Progenitor cell of endocrine pancreas (in vitro differentiated cells): ENCODE measurements at regions not wholly inside any gene's neighbourhood (a gene's known extent, or its start where the extent isn't known, plus 50 kb on each side); places are given as distances from the start of the nearest gene placed in this dataset.
"Not testable (repeated sequence)": the region's sequence is repeated elsewhere in the genome, so short reads cannot be mapped to it uniquely, and the experiment has no call there.

Experiments
- DNase-seq: peaks from one replicate; pipeline ENCODE4 v3.0.0; 2021; ENCODE audit warnings: low spot score; ENCODE audit not compliant: unreplicated experiment
- H3K27ac Mint-ChIP-seq: 2 replicates; pipeline ENCODE4 v1.8.0; 2021; ENCODE audit warnings: mild to moderate bottlenecking, moderate library complexity, mixed read lengths
- H3K27me3 Mint-ChIP-seq: 2 replicates; pipeline ENCODE4 v1.8.0; 2021; ENCODE audit warnings: mixed read lengths
- H3K36me3 Mint-ChIP-seq: 2 replicates; pipeline ENCODE4 v1.8.0; 2022; ENCODE audit warnings: mixed read lengths; ENCODE audit not compliant: insufficient read depth
- H3K4me1 Mint-ChIP-seq: 2 replicates; pipeline ENCODE4 v1.8.0; 2021; ENCODE audit warnings: low read depth, mixed read lengths
- H3K4me3 Mint-ChIP-seq: 2 replicates; pipeline ENCODE4 v1.8.0; 2021; ENCODE audit warnings: low read depth, mild to moderate bottlenecking, moderate library complexity, mixed read lengths
- H3K9me3 Mint-ChIP-seq: 2 replicates; pipeline ENCODE4 v1.8.0; 2021; ENCODE audit warnings: low read depth, mixed read lengths
- CTCF ChIP-seq: fragments of 200-600 bp; sonication (generic); IDR thresholded peaks from one replicate; pipeline ENCODE4 v1.5.0; 2021; ENCODE audit warnings: antibody characterized with exemption, mild to moderate bottlenecking; ENCODE audit not compliant: unreplicated experiment

- no peaks in the 10 kb centered on the region for H3K4me1 Mint-ChIP-seq
- no peaks in the 10 kb centered on the region for H3K9me3 Mint-ChIP-seq
- no peak overlapping the region for H3K4me3 Mint-ChIP-seq
- no peaks in the 10 kb centered on the region for H3K36me3 Mint-ChIP-seq
- no peaks in the 10 kb centered on the region for H3K27me3 Mint-ChIP-seq
- TF ChIP-seq CTCF, result no peak
- no peak overlapping the region for H3K27ac Mint-ChIP-seq
- no peak for DNase-seq
These were observed 508.7 kb downstream of the DOK5 start for GRCh38 chr20:54984104-54984448.

GRCh38 chr20:54983394-54984103 lies 508.2 kb downstream of the DOK5 start:
- DNase-seq, H3K9me3 Mint-ChIP-seq, H3K27ac Mint-ChIP-seq, H3K36me3 Mint-ChIP-seq, H3K4me3 Mint-ChIP-seq, H3K27me3 Mint-ChIP-seq, H3K4me1 Mint-ChIP-seq: not testable (repeated sequence)

GRCh38 chr20:54981175-54981574 lies 505.8 kb downstream of the DOK5 start:
- no peak for DNase-seq
- no peaks in the 10 kb centered on the region for H3K9me3 Mint-ChIP-seq
- no peak overlapping the region for H3K4me3 Mint-ChIP-seq
- no peak for TF ChIP-seq CTCF
- no peak overlapping the region for H3K27ac Mint-ChIP-seq
- H3K4me1 Mint-ChIP-seq, result no peaks in the 10 kb centered on the region
- no peaks in the 10 kb centered on the region for H3K36me3 Mint-ChIP-seq
- no peaks in the 10 kb centered on the region for H3K27me3 Mint-ChIP-seq

DNA sequence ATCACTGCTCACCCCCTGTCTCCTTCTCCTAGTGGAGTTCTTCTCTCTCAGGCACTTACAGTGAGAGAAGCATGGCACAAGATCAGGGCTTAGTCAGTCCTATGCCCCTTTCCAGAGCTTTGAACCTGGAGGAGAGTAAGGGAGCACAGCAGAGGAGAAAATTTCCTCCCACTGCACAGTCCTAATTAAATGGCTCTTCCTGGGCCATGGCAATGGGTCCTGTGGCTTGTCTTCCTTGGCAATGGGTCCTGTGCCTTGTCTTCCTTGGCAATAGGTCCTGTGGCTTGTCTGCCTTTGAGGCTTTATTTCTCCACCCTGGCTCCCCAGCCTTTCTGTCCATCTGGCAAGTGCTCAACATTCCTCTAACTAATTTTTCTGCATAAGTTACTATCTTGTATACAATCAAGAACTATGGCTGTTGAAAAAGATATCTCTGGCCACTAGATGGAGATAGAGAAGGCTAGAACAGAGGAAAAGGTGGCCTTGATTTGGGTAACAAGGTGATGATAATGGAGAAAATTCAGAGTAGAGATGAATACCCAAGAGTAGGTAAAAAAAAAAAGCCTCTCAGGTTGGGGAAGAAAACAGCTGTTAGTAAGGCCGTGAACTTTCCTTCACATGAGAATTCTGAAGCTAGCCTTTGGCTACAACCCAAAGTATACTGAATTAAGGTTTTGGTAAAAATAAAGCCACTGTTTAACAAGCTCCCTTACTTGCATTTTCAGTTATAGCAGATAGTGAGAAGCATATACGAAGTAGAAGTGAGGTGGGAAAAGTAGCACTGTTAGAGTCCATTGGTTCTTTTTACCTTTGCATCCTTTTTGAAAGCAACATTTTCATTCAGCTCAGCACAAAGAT lies 504.9 kb downstream of the DOK5 start:
- Mint-ChIP-seq H3K9me3 (no peaks in the 10 kb centered on the region), H3K4me3 (no peak overlapping the region), H3K36me3 (no peaks in the 10 kb centered on the region), H3K4me1 (no peaks in the 10 kb centered on the region), H3K27me3 (no peaks in the 10 kb centered on the region), H3K27ac (no peak overlapping the region)
- peak; percentile 62 for TF ChIP-seq CTCF
- DNase-seq, result no peak

DNA sequence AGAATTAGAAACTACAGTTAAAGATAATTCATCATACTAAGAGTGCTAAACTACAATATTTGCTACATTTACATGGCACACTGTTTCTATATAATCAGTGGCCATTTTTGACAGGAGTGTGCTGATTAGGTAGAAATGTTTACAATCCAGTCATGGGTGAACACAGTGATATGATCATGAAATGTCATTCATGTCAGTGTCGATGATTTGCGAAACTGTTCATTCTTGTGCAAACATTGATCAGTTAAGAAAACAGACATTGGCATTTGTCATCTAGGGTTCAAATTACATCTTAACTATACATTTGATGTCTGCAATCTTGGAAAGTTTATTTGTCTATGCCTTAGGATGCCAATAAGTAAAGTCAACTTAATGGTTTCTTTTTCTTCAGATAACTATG lies 474.9 kb downstream of the DOK5 start:
- H3K4me1 Mint-ChIP-seq, result no peaks in the 10 kb centered on the region
- no peak for DNase-seq
- H3K36me3 Mint-ChIP-seq, result no peaks in the 10 kb centered on the region
- H3K4me3 Mint-ChIP-seq, result no peak overlapping the region
- no peaks in the 10 kb centered on the region for H3K27me3 Mint-ChIP-seq
- no peaks in the 10 kb centered on the region for H3K9me3 Mint-ChIP-seq
- no peak for TF ChIP-seq CTCF
- no peak overlapping the region for H3K27ac Mint-ChIP-seq
